Rectal smooth muscle tissue (tissue), 1 donor: ENCODE measurements at regions not wholly inside any gene's neighbourhood (a gene's known extent, or its start where the extent isn't known, plus 50 kb on each side); places are given as distances from the start of the nearest gene placed in this dataset.

ENCODE experiments used
- H3K27ac ChIP-seq: one replicate; pipeline ENCODE4 v1.7.0; 2013; ENCODE audit warnings: low read depth, low read length, inconsistent platforms
- H3K27me3 ChIP-seq: one replicate; pipeline ENCODE4 v1.7.0; 2013; ENCODE audit warnings: low read length; ENCODE audit not compliant: control insufficient read depth, insufficient read depth
- H3K36me3 ChIP-seq: one replicate; pipeline ENCODE4 v1.7.0; 2013; ENCODE audit warnings: low read length; ENCODE audit not compliant: control insufficient read depth, insufficient read depth
- H3K4me1 ChIP-seq: one replicate; pipeline ENCODE4 v1.7.0; 2013; ENCODE audit warnings: low read length; ENCODE audit not compliant: control insufficient read depth, insufficient read depth
- H3K4me3 ChIP-seq: one replicate; pipeline ENCODE4 v1.7.0; 2013; ENCODE audit warnings: low read length
- H3K9ac ChIP-seq: one replicate; pipeline ENCODE4 v1.7.0; 2013; ENCODE audit warnings: low read length

DNA sequence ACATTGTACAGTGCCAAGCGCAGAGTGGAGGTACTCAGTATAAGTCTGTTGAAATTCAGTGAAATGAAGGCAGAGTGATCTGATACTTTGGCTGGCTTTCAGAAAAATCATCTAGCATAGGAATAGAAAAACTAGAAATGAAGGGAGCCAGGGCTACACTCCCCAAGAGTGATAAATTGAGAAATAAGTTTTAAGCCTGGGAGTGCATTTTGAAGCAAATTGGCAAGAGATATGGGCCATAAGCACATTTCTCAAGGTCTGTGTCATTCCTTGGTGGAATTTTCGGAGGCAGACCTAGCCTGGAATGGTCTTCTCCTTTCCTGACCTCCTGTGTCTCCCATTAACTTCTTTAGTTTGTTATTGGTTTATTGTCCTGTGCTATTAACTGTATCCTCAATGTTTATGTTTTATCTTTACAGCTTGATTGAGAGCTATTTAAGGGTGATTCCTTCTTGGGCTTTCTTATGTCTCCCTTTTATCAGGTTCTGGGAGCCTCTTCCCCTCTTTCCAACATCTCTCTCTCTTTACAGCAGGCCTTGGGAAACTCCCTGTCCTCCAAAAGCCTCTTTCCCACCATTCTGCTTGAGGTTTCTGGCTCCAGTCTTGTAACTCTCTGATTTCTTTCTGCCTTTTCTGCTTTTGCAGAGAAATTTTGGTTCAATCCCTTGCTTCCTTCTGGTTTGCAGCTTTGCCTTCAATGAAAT, 649.5 kb downstream of the SLC4A3 start:
- no peaks in the 10 kb centered on the region for H3K4me1 ChIP-seq
- H3K27ac ChIP-seq = no peak overlapping the region

DNA sequence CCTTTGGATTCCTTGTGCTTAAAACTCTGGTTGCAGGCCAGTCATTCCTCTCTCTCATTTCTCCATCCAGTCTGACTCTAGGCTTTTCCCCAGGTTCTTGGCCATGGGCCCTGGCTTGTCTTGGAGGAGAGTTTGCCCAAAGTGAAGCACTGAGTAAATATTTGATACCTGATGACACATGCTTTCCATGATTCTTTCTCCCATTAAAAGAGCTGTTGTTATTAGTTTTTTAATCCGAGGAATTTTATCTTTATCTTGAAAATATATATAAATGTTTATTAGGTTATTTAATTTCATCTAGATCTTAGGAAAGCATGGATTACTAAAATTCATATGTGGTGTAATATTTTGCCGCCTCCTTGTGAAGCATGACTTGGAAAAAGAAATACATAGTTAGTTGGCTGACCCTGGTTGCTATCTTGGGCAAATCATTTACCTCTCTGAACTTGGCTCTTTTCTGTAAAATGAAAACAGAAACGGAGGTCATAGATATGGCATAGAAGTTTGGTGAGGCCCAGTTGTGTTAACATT, 650.1 kb downstream of the SLC4A3 start:
- Histone ChIP-seq H3K27me3 (no peaks in the 10 kb centered on the region), H3K4me1 (no peaks in the 10 kb centered on the region), H3K9ac (no peak overlapping the region), H3K27ac (no peak overlapping the region), H3K4me3 (no peak overlapping the region), H3K36me3 (no peaks in the 10 kb centered on the region)

More for the DNA sequence above, 649.5 kb downstream of the SLC4A3 start:
- H3K4me3 ChIP-seq = no peak overlapping the region
- no peak overlapping the region for H3K9ac ChIP-seq
- H3K27me3 ChIP-seq = no peaks in the 10 kb centered on the region
- H3K36me3 ChIP-seq = no peaks in the 10 kb centered on the region

DNA sequence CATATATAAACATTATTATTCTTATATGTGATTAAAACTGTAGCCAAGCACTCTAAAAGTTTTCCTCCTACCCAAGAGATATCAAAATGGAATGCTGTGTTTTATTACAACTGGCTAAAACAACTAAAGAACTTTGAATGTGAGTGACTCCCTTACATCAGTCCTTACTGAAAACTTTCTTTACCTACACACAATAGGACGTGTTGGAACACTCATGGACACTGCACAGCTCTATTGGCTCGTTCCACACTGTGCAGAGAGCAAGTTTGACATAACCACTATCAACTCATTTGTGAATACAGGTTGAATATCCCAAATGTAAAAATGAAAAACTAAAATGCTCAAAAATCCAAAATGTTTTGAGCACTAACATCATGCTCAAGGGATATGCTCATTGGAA, 650.6 kb downstream of the SLC4A3 start:
- Histone ChIP-seq H3K4me3 (no peak overlapping the region), H3K9ac (no peak overlapping the region), H3K4me1 (no peaks in the 10 kb centered on the region), H3K27me3 (no peaks in the 10 kb centered on the region), H3K27ac (no peak overlapping the region), H3K36me3 (no peaks in the 10 kb centered on the region)

DNA sequence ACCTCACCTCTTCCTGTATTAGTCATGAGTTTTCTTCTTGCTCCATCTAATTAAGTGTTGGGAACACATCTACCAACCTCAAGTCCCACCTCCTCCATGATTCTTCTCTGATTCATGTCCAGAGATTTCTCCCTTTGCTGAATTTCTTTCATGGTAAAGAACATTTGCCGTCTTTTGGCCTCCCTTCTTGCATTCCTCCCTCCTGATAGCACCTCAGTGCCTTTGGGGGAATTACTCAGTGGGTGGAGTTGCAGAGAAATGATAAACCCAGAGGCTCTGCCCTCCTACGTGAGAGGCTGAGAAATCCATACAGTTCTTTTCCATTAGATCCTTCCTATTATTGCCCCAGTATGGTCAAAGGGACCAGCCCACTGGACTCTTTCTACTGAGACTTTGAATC, 651.9 kb downstream of the SLC4A3 start:
- Histone ChIP-seq H3K27ac (no peak overlapping the region), H3K9ac (no peak overlapping the region), H3K36me3 (no peaks in the 10 kb centered on the region), H3K4me1 (no peaks in the 10 kb centered on the region), H3K4me3 (no peak overlapping the region), H3K27me3 (no peaks in the 10 kb centered on the region)

DNA sequence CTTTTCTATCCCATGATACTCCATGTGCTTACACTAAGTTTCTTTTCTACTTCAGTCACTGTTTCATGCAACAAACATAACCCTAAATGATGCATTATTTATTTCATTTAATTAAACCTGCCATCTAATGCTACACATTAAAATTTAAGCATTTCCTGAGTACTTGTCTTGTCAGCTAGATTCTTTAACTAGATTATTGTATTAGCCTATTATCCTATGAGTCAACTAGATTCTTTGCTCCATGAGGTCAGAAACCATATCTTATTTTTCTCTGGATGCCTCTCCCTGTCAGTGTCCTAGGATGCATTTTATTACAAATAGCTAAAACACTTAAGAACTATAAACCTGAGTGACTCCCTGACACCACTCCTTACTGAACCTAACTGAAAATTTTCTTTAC, 652.4 kb downstream of the SLC4A3 start:
- no peaks in the 10 kb centered on the region for H3K27me3 ChIP-seq
- H3K27ac ChIP-seq = no peak overlapping the region
- H3K36me3 ChIP-seq = no peaks in the 10 kb centered on the region
- no peak overlapping the region for H3K4me3 ChIP-seq
- no peak overlapping the region for H3K9ac ChIP-seq
- H3K4me1 ChIP-seq = no peaks in the 10 kb centered on the region

DNA sequence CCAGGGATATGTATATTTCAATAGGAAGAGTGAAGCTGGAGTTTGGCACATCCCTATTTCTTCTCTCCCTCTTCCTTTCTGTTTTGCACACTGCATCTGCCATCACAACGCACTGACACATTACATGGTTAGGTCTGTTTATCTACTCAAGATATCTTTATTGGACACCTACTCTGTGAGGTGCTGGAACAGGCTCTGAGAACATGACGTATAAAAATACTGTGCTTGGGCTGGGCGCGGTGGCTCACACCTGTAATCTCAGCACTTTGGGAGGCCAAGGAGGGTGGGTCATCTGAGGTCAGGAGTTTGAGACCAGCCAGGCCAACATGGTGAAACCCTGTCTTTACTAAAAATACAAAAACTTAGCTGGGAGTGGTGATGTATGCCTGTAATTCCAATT, 653.3 kb downstream of the SLC4A3 start:
- no peak overlapping the region for H3K9ac ChIP-seq
- no peaks in the 10 kb centered on the region for H3K36me3 ChIP-seq
- H3K4me3 ChIP-seq = no peak overlapping the region
- H3K4me1 ChIP-seq = no peaks in the 10 kb centered on the region
- H3K27me3 ChIP-seq = no peaks in the 10 kb centered on the region
- H3K27ac ChIP-seq = no peak overlapping the region

DNA sequence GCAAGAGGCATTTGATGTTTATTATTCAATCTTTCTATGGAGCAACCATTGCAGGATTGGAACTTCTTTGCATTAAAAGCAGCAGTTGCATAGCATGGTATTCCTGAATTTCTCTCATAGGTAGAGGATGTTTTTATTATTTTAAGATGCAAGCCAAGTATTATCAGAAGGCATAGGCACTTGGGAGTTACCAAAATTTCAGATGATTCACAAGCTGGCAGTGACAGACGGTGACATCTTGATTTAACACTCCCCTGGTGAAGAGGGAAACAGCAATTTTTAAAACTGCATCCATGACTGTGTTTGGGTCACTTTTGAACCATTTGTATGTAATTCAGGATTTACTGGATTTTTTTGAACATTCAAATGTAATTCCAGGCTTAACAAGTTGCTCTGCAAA, 654.3 kb downstream of the SLC4A3 start:
- Histone ChIP-seq H3K27ac (no peak overlapping the region), H3K9ac (no peak overlapping the region), H3K36me3 (no peaks in the 10 kb centered on the region), H3K27me3 (no peaks in the 10 kb centered on the region), H3K4me3 (no peak overlapping the region), H3K4me1 (no peaks in the 10 kb centered on the region)

DNA sequence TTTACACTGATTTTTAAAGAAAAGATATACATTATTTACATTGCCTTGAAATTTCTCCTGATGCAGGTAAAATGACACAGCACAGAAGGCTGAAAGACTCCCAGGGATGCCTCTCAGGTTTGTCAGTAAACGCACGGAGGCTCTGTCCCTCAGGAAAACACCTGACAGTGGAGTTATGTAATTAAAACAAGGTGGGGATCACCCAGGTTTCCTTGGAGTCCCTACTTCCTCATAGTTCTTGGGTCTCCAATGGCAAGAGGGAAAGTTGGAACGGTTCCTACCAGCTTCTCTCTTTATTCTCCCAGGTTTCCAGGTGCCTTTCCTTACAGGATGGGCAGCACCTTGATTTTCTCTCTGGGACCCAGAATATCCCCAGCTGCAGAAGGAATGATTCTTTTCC, 654.8 kb downstream of the SLC4A3 start:
- Histone ChIP-seq H3K27me3 (no peaks in the 10 kb centered on the region), H3K9ac (no peak overlapping the region), H3K36me3 (no peaks in the 10 kb centered on the region), H3K27ac (no peak overlapping the region), H3K4me1 (no peaks in the 10 kb centered on the region), H3K4me3 (no peak overlapping the region)

DNA sequence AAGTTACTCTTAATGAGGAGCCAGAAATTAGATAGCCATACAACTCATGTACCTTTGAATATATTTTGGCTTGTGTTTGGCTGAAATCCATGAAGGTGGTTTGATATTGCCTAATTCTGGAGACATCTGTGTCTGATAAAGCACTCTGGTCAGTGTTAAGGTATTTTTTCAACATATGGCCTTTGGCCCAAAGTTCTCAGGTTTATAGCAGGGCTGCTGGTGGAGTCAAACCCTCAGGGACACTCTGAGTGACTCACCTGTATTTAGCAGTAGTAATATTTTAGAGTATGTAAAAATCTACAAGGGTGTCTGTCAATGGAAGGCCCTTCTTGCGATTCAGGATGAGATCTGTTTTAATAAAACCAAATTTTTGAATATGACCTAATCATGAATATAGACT, 666.5 kb downstream of the SLC4A3 start:
- Histone ChIP-seq H3K27ac (no peak overlapping the region), H3K9ac (no peak overlapping the region), H3K36me3 (no peaks in the 10 kb centered on the region), H3K4me3 (no peak overlapping the region), H3K27me3 (no peaks in the 10 kb centered on the region), H3K4me1 (no peaks in the 10 kb centered on the region)

DNA sequence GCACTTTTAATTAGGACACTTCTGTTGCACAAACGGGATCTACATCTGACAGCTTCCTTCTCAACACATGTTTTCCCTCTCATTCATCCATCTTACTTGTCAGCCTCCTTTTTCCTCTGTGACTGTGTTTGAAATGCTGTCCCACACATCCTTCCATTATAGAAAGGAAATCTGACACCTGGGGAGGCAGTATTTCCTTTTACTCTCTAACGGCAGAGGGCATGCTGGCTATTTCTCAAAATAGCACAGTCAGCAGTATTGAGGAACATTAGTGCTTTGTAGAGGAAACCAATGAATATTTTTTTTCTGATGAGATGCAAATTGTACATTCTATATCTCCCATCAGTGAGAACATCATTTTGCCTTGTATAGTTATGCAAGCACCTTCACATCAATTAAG, 668.7 kb downstream of the SLC4A3 start:
- no peak overlapping the region for H3K9ac ChIP-seq
- no peak overlapping the region for H3K4me3 ChIP-seq
- no peaks in the 10 kb centered on the region for H3K27me3 ChIP-seq
- H3K27ac ChIP-seq = no peak overlapping the region
- no peaks in the 10 kb centered on the region for H3K4me1 ChIP-seq
- H3K36me3 ChIP-seq = no peaks in the 10 kb centered on the region

DNA sequence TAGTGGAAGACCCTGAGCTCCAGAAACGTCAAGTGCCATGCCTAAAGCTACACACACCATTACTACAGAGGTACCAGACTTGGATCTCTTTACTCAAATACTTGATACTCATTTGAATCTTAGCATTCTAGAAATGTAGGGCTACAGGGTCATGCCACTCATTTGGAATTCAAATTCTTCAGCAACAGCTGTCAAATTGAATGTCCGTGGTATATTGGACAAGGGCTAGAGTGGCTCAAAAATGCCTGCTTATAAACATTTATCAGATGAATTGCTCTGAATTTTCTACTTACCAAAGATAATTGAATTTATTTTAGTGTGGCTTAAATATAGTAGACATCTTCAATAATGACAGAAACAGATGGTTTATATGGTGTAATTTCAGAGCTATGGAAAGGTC, 669.7 kb downstream of the SLC4A3 start:
- no peak overlapping the region for H3K4me3 ChIP-seq
- no peak overlapping the region for H3K9ac ChIP-seq
- no peaks in the 10 kb centered on the region for H3K36me3 ChIP-seq
- no peaks in the 10 kb centered on the region for H3K4me1 ChIP-seq
- H3K27me3 ChIP-seq = no peaks in the 10 kb centered on the region
- H3K27ac ChIP-seq = no peak overlapping the region

DNA sequence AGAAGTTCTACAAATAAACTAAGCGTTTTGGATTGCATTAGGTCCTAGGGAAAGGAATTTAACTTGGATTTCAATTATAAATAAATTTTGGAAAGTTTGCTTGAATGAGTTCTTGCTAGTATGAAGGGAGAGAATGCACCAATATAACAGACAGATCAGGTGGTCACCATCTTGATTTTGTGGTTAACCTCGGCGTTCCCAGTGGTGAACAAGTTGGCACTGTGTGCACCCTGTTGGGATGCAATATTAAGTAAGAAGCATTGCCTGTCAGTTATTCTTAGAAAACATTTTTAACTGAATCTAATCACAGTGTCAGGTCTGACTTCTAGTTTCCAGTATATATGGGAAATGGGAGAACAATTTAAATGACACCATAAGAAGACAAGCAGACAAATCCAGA, 673.4 kb downstream of the SLC4A3 start:
- H3K27ac ChIP-seq = no peak overlapping the region
- no peaks in the 10 kb centered on the region for H3K36me3 ChIP-seq
- H3K9ac ChIP-seq = no peak overlapping the region
- H3K27me3 ChIP-seq = no peaks in the 10 kb centered on the region
- no peak overlapping the region for H3K4me3 ChIP-seq
- H3K4me1 ChIP-seq = no peaks in the 10 kb centered on the region

DNA sequence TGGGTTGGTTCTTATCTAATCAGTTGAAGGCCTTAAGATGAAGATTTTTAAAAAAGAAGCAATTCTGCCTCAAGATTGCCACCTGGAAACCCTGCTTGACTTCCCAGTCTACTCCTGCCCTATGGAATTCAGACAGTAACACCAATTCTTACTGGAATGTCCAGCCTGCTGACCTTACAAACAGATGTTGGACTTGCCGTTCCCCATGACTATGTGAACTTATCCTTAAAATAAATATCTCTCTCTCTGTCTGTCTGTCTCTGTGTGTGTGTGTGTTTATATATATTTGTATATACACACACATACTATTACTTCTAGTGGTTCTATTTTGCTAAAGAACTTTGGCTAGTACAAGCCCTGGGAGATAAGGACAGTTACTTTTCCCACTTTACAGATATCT, 675.3 kb downstream of the SLC4A3 start:
- Histone ChIP-seq H3K27me3 (no peaks in the 10 kb centered on the region), H3K36me3 (no peaks in the 10 kb centered on the region), H3K4me3 (no peak overlapping the region), H3K9ac (no peak overlapping the region), H3K27ac (no peak overlapping the region), H3K4me1 (no peaks in the 10 kb centered on the region)
